ENCODE measurements at regions not wholly inside any gene's neighbourhood (a gene's known extent, or its start where the extent isn't known, plus 50 kb on each side); places are given as distances from the start of the nearest gene placed in this dataset.
"Not testable (repeated sequence)": the region's sequence is repeated elsewhere in the genome, so short reads cannot be mapped to it uniquely, and the experiment has no call there.

DNA sequence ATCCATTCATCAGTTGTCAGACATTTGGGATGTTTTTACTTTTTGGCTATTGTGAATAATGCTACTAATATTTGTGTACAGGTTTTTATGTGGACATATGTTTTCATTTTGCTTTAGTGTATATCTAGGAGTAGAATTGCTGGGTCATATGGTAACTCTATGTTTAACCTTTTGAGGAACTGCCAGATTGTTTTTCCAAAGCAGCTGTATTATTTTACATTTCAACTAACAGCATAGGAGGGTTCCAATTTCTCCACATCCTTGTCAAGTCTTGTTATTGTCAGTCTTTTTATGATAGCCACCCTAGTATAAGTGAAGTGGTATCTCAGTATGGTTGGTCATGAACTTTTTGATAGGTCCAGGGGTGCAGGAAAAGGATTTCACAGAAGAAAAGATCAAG lies 114.5 kb upstream of the FAM9C start:
- Histone ChIP-seq H3K4me1 (replicated peaks) (no peaks in the 10 kb centered on the region), H3K27me3 (replicated peaks; ENCODE audit: insufficient read depth) (no peaks in the 10 kb centered on the region), H3K27ac (no peak overlapping the region), H3K36me3 (no peaks in the 10 kb centered on the region), H3K9me3 (no peaks in the 10 kb centered on the region), H3K4me3 (no peak overlapping the region)
- TF ChIP-seq, protein P1, sequence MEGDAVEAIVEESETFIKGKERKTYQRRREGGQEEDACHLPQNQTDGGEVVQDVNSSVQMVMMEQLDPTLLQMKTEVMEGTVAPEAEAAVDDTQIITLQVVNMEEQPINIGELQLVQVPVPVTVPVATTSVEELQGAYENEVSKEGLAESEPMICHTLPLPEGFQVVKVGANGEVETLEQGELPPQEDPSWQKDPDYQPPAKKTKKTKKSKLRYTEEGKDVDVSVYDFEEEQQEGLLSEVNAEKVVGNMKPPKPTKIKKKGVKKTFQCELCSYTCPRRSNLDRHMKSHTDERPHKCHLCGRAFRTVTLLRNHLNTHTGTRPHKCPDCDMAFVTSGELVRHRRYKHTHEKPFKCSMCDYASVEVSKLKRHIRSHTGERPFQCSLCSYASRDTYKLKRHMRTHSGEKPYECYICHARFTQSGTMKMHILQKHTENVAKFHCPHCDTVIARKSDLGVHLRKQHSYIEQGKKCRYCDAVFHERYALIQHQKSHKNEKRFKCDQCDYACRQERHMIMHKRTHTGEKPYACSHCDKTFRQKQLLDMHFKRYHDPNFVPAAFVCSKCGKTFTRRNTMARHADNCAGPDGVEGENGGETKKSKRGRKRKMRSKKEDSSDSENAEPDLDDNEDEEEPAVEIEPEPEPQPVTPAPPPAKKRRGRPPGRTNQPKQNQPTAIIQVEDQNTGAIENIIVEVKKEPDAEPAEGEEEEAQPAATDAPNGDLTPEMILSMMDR (IDR thresholded peaks at IDR 0.05), result no peak
- no peak for TF ChIP-seq POLR2A (IDR thresholded peaks at IDR 0.05)
- TF ChIP-seq POLR2AphosphoS5 (IDR thresholded peaks at IDR 0.05), result no peak
- intact Hi-C loops (cut with DNase I), result no loop called here
- DNase-seq (ENCODE audit: low spot score), result no peak

- H3K4me3 ChIP-seq; DNase-seq (ENCODE audit: low spot score); H3K27me3 ChIP-seq (replicated peaks; ENCODE audit: insufficient read depth); H3K4me1 ChIP-seq (replicated peaks); H3K27ac ChIP-seq; H3K9me3 ChIP-seq; H3K36me3 ChIP-seq; intact Hi-C loops (cut with DNase I): not testable (repeated sequence)
- 86% methylated on average over 1 of the region's 1 CpG for WGBS
Measured at GRCh38 chrX:13155550-13155949, 111.1 kb upstream of the FAM9C start.

DNA sequence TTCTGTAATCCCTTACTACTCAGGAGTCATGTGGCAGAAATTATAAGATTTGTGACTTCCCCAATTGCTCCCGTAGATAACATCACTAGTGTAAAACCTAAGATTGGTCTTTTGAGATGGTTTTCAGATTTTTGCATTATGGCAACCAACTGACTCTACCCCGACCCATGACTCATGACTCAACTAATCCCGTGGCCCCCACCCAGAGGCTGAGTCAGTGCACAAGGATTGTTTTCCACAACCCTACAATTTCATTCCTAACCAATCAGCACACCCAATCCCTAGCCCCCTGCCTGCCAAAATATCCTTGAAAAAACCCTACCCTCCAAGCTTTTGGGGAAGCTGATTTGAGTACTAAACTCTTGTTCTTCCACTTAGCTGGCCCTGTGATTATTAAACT lies 109.4 kb upstream of the FAM9C start:
- H3K4me1 ChIP-seq (replicated peaks), result no peaks in the 10 kb centered on the region
- WGBS, result 82% methylated on average over 3 of the region's 3 CpGs
- no peaks in the 10 kb centered on the region for H3K27me3 ChIP-seq (replicated peaks; ENCODE audit: insufficient read depth)
- intact Hi-C loops (cut with DNase I), result no loop called here
- no peak for TF ChIP-seq POLR2A (IDR thresholded peaks at IDR 0.05)
- no peak for DNase-seq (ENCODE audit: low spot score)
- no peaks in the 10 kb centered on the region for H3K9me3 ChIP-seq
- H3K36me3 ChIP-seq, result no peaks in the 10 kb centered on the region
- H3K4me3 ChIP-seq, result no peak overlapping the region
- no peak overlapping the region for H3K27ac ChIP-seq

GRCh38 chrX:13152518-13153185 lies 108.2 kb upstream of the FAM9C start:
- WGBS, result 69% methylated on average over 7 of the region's 7 CpGs
- no peak for DNase-seq (ENCODE audit: low spot score)
- Histone ChIP-seq H3K27me3 (replicated peaks; ENCODE audit: insufficient read depth) (no peaks in the 10 kb centered on the region), H3K36me3 (no peaks in the 10 kb centered on the region), H3K27ac (no peak overlapping the region), H3K4me3 (no peak overlapping the region), H3K9me3 (no peaks in the 10 kb centered on the region), H3K4me1 (replicated peaks) (no peaks in the 10 kb centered on the region)
- intact Hi-C loops (cut with DNase I), result no loop called here
- TF ChIP-seq, protein P1 (IDR thresholded peaks at IDR 0.05), result no peak
- TF ChIP-seq POLR2AphosphoS5 (IDR thresholded peaks at IDR 0.05), result no peak
- TF ChIP-seq POLR2A (IDR thresholded peaks at IDR 0.05), result no peak

GRCh38 chrX:13151828-13152517 lies 107.6 kb upstream of the FAM9C start:
- TF ChIP-seq POLR2AphosphoS5 (IDR thresholded peaks at IDR 0.05) (no peak), POLR2A (IDR thresholded peaks at IDR 0.05) (no peak)
- TF ChIP-seq, protein P1 (IDR thresholded peaks at IDR 0.05), result no peak
- no peak overlapping the region for H3K27ac ChIP-seq
- H3K9me3 ChIP-seq, result no peaks in the 10 kb centered on the region
- intact Hi-C loops (cut with DNase I), result no loop called here
- DNase-seq (ENCODE audit: low spot score), result no peak
- H3K4me1 ChIP-seq (replicated peaks), result no peaks in the 10 kb centered on the region
- no peaks in the 10 kb centered on the region for H3K36me3 ChIP-seq
- H3K4me3 ChIP-seq, result no peak overlapping the region
- no peaks in the 10 kb centered on the region for H3K27me3 ChIP-seq (replicated peaks; ENCODE audit: insufficient read depth)
- WGBS, result 49% methylated on average over 8 of the region's 8 CpGs
